ENCODE measurements at regions not wholly inside any gene's neighbourhood (a gene's known extent, or its start where the extent isn't known, plus 50 kb on each side); places are given as distances from the start of the nearest gene placed in this dataset.

DNA sequence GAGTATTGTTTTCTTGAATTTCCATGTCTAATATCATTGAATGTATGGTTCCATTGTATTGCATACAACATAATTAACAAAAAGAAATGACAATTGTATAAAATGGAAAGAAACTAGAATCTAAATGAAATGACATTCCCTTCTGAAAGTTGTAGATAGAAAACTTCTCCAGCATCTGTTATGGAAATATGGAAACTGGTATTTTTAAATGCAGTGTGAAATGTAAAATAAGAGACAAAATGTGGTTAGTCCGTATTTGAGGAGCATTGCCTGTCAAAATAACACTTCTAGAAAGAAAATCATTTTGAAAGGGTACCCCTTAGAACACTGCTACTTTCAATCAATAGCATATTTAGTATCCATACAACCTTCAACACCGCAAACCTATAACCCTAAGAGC is 286.3 kb upstream of the CELF2 start:
- H3F3A ChIP-seq (ENCODE audit: low read depth) = no peaks in the 10 kb centered on the region
- TF ChIP-seq, protein P1, sequence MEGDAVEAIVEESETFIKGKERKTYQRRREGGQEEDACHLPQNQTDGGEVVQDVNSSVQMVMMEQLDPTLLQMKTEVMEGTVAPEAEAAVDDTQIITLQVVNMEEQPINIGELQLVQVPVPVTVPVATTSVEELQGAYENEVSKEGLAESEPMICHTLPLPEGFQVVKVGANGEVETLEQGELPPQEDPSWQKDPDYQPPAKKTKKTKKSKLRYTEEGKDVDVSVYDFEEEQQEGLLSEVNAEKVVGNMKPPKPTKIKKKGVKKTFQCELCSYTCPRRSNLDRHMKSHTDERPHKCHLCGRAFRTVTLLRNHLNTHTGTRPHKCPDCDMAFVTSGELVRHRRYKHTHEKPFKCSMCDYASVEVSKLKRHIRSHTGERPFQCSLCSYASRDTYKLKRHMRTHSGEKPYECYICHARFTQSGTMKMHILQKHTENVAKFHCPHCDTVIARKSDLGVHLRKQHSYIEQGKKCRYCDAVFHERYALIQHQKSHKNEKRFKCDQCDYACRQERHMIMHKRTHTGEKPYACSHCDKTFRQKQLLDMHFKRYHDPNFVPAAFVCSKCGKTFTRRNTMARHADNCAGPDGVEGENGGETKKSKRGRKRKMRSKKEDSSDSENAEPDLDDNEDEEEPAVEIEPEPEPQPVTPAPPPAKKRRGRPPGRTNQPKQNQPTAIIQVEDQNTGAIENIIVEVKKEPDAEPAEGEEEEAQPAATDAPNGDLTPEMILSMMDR (IDR thresholded peaks at IDR 0.05) = no peak
- TF ChIP-seq EZH2 (IDR thresholded peaks at IDR 0.05) = no peak
- TF ChIP-seq EZH2phosphoT487 (IDR thresholded peaks at IDR 0.05) = no peak

DNA sequence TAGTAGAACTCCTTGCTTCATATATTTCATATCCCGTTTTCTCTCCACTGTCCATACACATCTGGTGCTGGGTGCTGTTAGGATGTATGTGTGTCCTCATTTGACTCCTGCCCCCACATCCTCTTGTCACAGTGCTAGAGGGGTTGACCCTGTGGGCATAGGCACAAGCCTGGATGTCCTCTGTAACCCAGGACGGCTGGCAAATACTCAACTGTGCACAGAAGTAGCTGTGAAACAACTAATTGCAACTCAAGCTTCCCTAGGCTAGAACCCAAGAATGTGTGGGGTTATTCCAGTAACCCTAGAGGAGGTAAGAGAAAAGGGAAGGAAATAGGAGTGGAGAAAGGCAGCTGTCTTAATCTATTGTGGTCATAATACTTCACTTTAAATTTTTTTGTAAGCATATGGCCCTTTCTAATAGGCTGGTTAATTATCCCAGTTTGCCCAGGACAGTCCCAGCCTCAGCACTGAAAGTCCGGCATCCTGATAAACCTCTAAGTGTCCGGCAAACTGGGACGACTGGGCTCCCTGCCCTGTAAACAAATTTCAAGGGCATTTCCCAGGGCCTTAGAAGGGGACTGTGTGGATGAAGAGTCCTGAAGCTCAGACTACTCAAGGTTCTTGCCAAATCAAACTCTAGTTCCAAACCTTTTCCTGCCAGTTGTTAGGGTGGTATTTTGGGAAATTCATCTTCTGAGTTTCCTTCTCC is 283.2 kb upstream of the CELF2 start:
- DNase-seq (ENCODE audit: low spot score) = no peak
- Histone ChIP-seq H2AFZ (replicated peaks) (no peak overlapping the region), H3F3A (ENCODE audit: low read depth) (no peaks in the 10 kb centered on the region), H3K27me3 (no peaks in the 10 kb centered on the region), H3K4me2 (no peak overlapping the region), H3K27ac (no peak overlapping the region), H3K4me3 (no peak overlapping the region), H3K36me3 (no peaks in the 10 kb centered on the region), H3K79me2 (ENCODE audit: low read depth) (no peaks in the 10 kb centered on the region), H3K4me1 (no peaks in the 10 kb centered on the region), H4K20me1 (ENCODE audit: low read depth) (no peaks in the 10 kb centered on the region), H3K9ac (no peak overlapping the region), H3K9me3 (ENCODE audit: low read depth) (no peaks in the 10 kb centered on the region)
- H3K27me3 Mint-ChIP-seq (ENCODE audit: insufficient read depth, low read depth) = no peaks in the 10 kb centered on the region
- TF ChIP-seq, protein P1 (IDR thresholded peaks at IDR 0.05) = no peak
- TF ChIP-seq EZH2 (IDR thresholded peaks at IDR 0.05) (no peak), EZH2phosphoT487 (IDR thresholded peaks at IDR 0.05) (no peak)
- no peak overlapping the region for H3K4me3 Mint-ChIP-seq
- H3K4me1 Mint-ChIP-seq = no peaks in the 10 kb centered on the region
- H3K27ac Mint-ChIP-seq = no peak overlapping the region
- H3K36me3 Mint-ChIP-seq = no peaks in the 10 kb centered on the region
- peaks cover 4% of the 10 kb centered on the region for H3K9me3 Mint-ChIP-seq

More for the DNA sequence above, 286.3 kb upstream of the CELF2 start:
- Histone ChIP-seq H4K20me1 (ENCODE audit: low read depth) (no peaks in the 10 kb centered on the region), H3K27ac (no peak overlapping the region), H3K4me3 (no peak overlapping the region), H3K27me3 (no peaks in the 10 kb centered on the region), H3K36me3 (no peaks in the 10 kb centered on the region), H3K4me2 (no peak overlapping the region), H3K79me2 (ENCODE audit: low read depth) (no peaks in the 10 kb centered on the region), H3K4me1 (no peaks in the 10 kb centered on the region), H3K9me3 (ENCODE audit: low read depth) (no peaks in the 10 kb centered on the region), H2AFZ (replicated peaks) (no peak overlapping the region), H3K9ac (no peak overlapping the region)
- Mint-ChIP-seq H3K27ac (peak overlapping the region; percentile 46), H3K27me3 (ENCODE audit: insufficient read depth, low read depth) (no peaks in the 10 kb centered on the region), H3K4me1 (no peaks in the 10 kb centered on the region), H3K4me3 (no peak overlapping the region), H3K9me3 (peaks cover 4% of the 10 kb centered on the region), H3K36me3 (peaks cover 2% of the 10 kb centered on the region)
- DNase-seq (ENCODE audit: low spot score) = no peak

DNA sequence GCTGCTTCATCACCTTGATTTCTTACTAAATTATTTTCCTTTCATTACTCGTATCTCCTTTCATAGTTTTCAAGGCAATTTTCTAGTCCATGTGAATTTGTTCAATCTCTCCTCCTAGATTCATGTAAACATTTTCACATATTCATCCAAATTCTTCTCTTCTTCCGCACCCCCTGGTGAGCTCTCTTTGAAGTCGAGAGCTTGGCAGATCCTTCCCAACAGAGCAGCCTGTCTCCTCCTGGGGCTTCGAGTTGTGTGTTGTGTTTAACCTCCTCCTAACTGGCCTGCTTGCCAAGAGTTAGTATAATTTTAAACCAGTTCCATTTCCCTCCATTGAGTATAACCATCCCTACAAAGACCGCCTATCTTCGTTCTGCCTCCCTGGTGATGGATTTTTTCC is 272.4 kb upstream of the CELF2 start:
- Mint-ChIP-seq H3K4me1 (peaks cover 8% of the 10 kb centered on the region), H3K9me3 (peaks cover 18% of the 10 kb centered on the region), H3K36me3 (peaks cover 2% of the 10 kb centered on the region), H3K27ac (no peak overlapping the region), H3K27me3 (ENCODE audit: insufficient read depth, low read depth) (peaks cover 6% of the 10 kb centered on the region), H3K4me3 (no peak overlapping the region)
- H3K4me1 ChIP-seq = peaks cover 1% of the 10 kb centered on the region
- H3K4me2 ChIP-seq = no peak overlapping the region
- DNase-seq (ENCODE audit: low spot score) = no peak
- no peaks in the 10 kb centered on the region for H3F3A ChIP-seq (ENCODE audit: low read depth)
- H3K9ac ChIP-seq = no peak overlapping the region
- no peaks in the 10 kb centered on the region for H4K20me1 ChIP-seq (ENCODE audit: low read depth)
- H3K36me3 ChIP-seq = no peaks in the 10 kb centered on the region
- H3K27me3 ChIP-seq = no peaks in the 10 kb centered on the region
- no peak overlapping the region for H3K27ac ChIP-seq
- no peak for TF ChIP-seq EZH2 (IDR thresholded peaks at IDR 0.05)
- TF ChIP-seq, protein P1 (IDR thresholded peaks at IDR 0.05) = no peak
- no peak for TF ChIP-seq EZH2phosphoT487 (IDR thresholded peaks at IDR 0.05)
- H2AFZ ChIP-seq (replicated peaks) = no peak overlapping the region
- no peaks in the 10 kb centered on the region for H3K9me3 ChIP-seq (ENCODE audit: low read depth)
- H3K79me2 ChIP-seq (ENCODE audit: low read depth) = no peaks in the 10 kb centered on the region
- H3K4me3 ChIP-seq = no peak overlapping the region

Measured in neural progenitor cell (in vitro differentiated cells).